Stimulated activated CD8-positive, alpha-beta memory T cell treated with anti-CD3 and anti-CD28 coated beads, Interleukin-4, amount 100 ng/mL, for 24 hours (primary cell): ENCODE measurements at regions not wholly inside any gene's neighbourhood (a gene's known extent, or its start where the extent isn't known, plus 50 kb on each side); places are given as distances from the start of the nearest gene placed in this dataset.

Source experiments
- DNase-seq: peaks from one replicate; pipeline ENCODE4 v3.0.0-alpha.2; 2020; ENCODE audit warnings: low read depth

GRCh38 chr12:4024701-4025100, 151.5 kb upstream of the PARP11 start:
- no peak for DNase-seq

GRCh38 chr12:4015225-4016091, 142.3 kb upstream of the PARP11 start:
- DNase-seq, result no peak

- no peak for DNase-seq
Measured at GRCh38 chr12:4014858-4015224, 141.6 kb upstream of the PARP11 start.

GRCh38 chr12:4014444-4014843, 141.2 kb upstream of the PARP11 start:
- DNase-seq, result no peak

- DNase-seq, result no peak
Measured at GRCh38 chr12:4012977-4013968, 140.1 kb upstream of the PARP11 start.

- no peak for DNase-seq
Measured at GRCh38 chr12:4012073-4012472, 138.9 kb upstream of the PARP11 start.

- DNase-seq, result no peak
Measured at GRCh38 chr12:4011597-4011996, 138.4 kb upstream of the PARP11 start.

GRCh38 chr12:4009979-4010704, 136.9 kb upstream of the PARP11 start:
- DNase-seq, result no peak

GRCh38 chr12:4006743-4007142, 133.5 kb upstream of the PARP11 start:
- DNase-seq, result no peak

GRCh38 chr12:4005851-4006430, 132.7 kb upstream of the PARP11 start:
- DNase-seq, result no peak

GRCh38 chr12:4003576-4003975, 130.4 kb upstream of the PARP11 start:
- no peak for DNase-seq

- no peak for DNase-seq
Measured at GRCh38 chr12:4002601-4003000, 129.4 kb upstream of the PARP11 start.

GRCh38 chr12:4001841-4002240, 128.6 kb upstream of the PARP11 start:
- no peak for DNase-seq

GRCh38 chr12:4001031-4001430, 127.8 kb upstream of the PARP11 start:
- DNase-seq, result no peak

- DNase-seq, result no peak
Measured at GRCh38 chr12:3999904-4000303, 126.7 kb upstream of the PARP11 start.

- DNase-seq, result no peak
Measured at GRCh38 chr12:3998968-3999792, 126.0 kb upstream of the PARP11 start.

- DNase-seq, result no peak
Measured at GRCh38 chr12:3998397-3998796, 125.2 kb upstream of the PARP11 start.

- no peak for DNase-seq
Measured at GRCh38 chr12:3996322-3996721, 123.1 kb upstream of the PARP11 start.

- DNase-seq, result no peak
Measured at GRCh38 chr12:3995306-3995705, 122.1 kb upstream of the PARP11 start.

GRCh38 chr12:3994500-3994899, 121.3 kb upstream of the PARP11 start:
- DNase-seq, result no peak

- DNase-seq, result no peak
Measured at GRCh38 chr12:3992945-3993344, 119.7 kb upstream of the PARP11 start.
